ENCODE measurements at regions not wholly inside any gene's neighbourhood (a gene's known extent, or its start where the extent isn't known, plus 50 kb on each side); places are given as distances from the start of the nearest gene placed in this dataset.

GRCh38 chr2:128439791-128440665, 121.4 kb upstream of the HS6ST1 start:
- H3K4me3 ChIP-seq (replicated peaks; ENCODE audit: insufficient read depth, low read length) = no peak overlapping the region
- H3K27me3 ChIP-seq (ENCODE audit: insufficient read depth, poor library complexity, severe bottlenecking) = no peaks in the 10 kb centered on the region
- no peak overlapping the region for H3K27ac ChIP-seq (replicated peaks)
- no peak for DNase-seq (ENCODE audit: low read depth in 1 of 2, low spot score in 1 of 2)
- TF ChIP-seq GABPA (IDR thresholded peaks at IDR 0.05; ENCODE audit: low read depth) (no peak), SPI1 (IDR thresholded peaks at IDR 0.05; ENCODE audit: borderline replicate concordance, low read depth) (no peak), REST (IDR thresholded peaks at IDR 0.05; ENCODE audit: insufficient replicate concordance, low read depth) (no peak), CTCF (IDR thresholded peaks at IDR 0.05; ENCODE audit: insufficient read depth, low read length) (no peak), POLR2AphosphoS5 (IDR thresholded peaks at IDR 0.05; ENCODE audit: low read depth) (no peak)

GRCh38 chr2:128440666-128441340, 122.1 kb upstream of the HS6ST1 start:
- H3K27me3 ChIP-seq (ENCODE audit: insufficient read depth, poor library complexity, severe bottlenecking) = no peaks in the 10 kb centered on the region
- no peak overlapping the region for H3K4me3 ChIP-seq (replicated peaks; ENCODE audit: insufficient read depth, low read length)
- DNase-seq (ENCODE audit: low read depth in 1 of 2, low spot score in 1 of 2) = no peak
- no peak overlapping the region for H3K27ac ChIP-seq (replicated peaks)
- TF ChIP-seq CTCF (IDR thresholded peaks at IDR 0.05; ENCODE audit: insufficient read depth, low read length) (no peak), GABPA (IDR thresholded peaks at IDR 0.05; ENCODE audit: low read depth) (no peak), POLR2AphosphoS5 (IDR thresholded peaks at IDR 0.05; ENCODE audit: low read depth) (no peak), REST (IDR thresholded peaks at IDR 0.05; ENCODE audit: insufficient replicate concordance, low read depth) (no peak), SPI1 (IDR thresholded peaks at IDR 0.05; ENCODE audit: borderline replicate concordance, low read depth) (no peak)

- H3K4me3 ChIP-seq (replicated peaks; ENCODE audit: insufficient read depth, low read length) = no peak overlapping the region
- H3K27ac ChIP-seq (replicated peaks) = peak overlapping the region; percentile 73; the same call in 1 of the 2 replicates
- TF ChIP-seq CTCF (IDR thresholded peaks at IDR 0.05; ENCODE audit: insufficient read depth, low read length) = no peak
- no peak for TF ChIP-seq SPI1 (IDR thresholded peaks at IDR 0.05; ENCODE audit: borderline replicate concordance, low read depth)
- TF ChIP-seq REST (IDR thresholded peaks at IDR 0.05; ENCODE audit: insufficient replicate concordance, low read depth) = no peak
- no peak for TF ChIP-seq POLR2AphosphoS5 (IDR thresholded peaks at IDR 0.05; ENCODE audit: low read depth)
- H3K27me3 ChIP-seq (ENCODE audit: insufficient read depth, poor library complexity, severe bottlenecking) = no peaks in the 10 kb centered on the region
- no peak for DNase-seq (ENCODE audit: low read depth in 1 of 2, low spot score in 1 of 2)
Observed at GRCh38 chr2:128441341-128442052, 122.8 kb upstream of the HS6ST1 start.

Data from HL-60 (cell line).